Hepatocyte (in vitro differentiated cells): ENCODE measurements at regions not wholly inside any gene's neighbourhood (a gene's known extent, or its start where the extent isn't known, plus 50 kb on each side); places are given as distances from the start of the nearest gene placed in this dataset.
A peak's percentile ranks its signal among the peaks of the same experiment; 100 is the strongest.

ENCODE experiments used
- DNase-seq: peaks from one replicate; pipeline ENCODE4 v3.0.0-alpha.2; 2016; ENCODE audit warnings: low spot score
- H2AFZ ChIP-seq: fragments of 200-600 bp; sonication (generic); 2 replicates; pipeline ENCODE4 v1.6.0; 2016; ENCODE audit warnings: antibody characterized with exemption, mild to moderate bottlenecking
- H3K27ac ChIP-seq: fragments of 200-600 bp; sonication (generic); 2 replicates; pipeline ENCODE4 v1.5.1; 2016; ENCODE audit warnings: mild to moderate bottlenecking
- H3K27me3 ChIP-seq: fragments of 200-600 bp; sonication (generic); 2 replicates; pipeline ENCODE4 v1.6.1; 2016
- H3K36me3 ChIP-seq: fragments of 200-600 bp; sonication (generic); replicated peaks from 2 replicates; pipeline ENCODE4 v1.5.1; 2016; ENCODE audit warnings: low read depth; ENCODE audit not compliant: insufficient read depth
- H3K4me1 ChIP-seq: fragments of 200-600 bp; sonication (generic); 2 replicates; pipeline ENCODE4 v1.5.1; 2016; ENCODE audit warnings: mild to moderate bottlenecking, moderate library complexity; ENCODE audit not compliant: insufficient read depth
- H3K4me2 ChIP-seq: fragments of 200-600 bp; sonication (generic); 2 replicates; pipeline ENCODE4 v1.6.0; 2016
- H3K4me3 ChIP-seq: fragments of 200-600 bp; sonication (generic); 2 replicates; pipeline ENCODE4 v1.5.1; 2016; ENCODE audit warnings: mild to moderate bottlenecking
- H3K79me2 ChIP-seq: fragments of 200-600 bp; sonication (generic); 2 replicates; pipeline ENCODE4 v1.6.0; 2017; ENCODE audit warnings: mild to moderate bottlenecking
- H3K9me2 ChIP-seq: fragments of 200-600 bp; sonication (generic); replicated peaks from 2 replicates; pipeline ENCODE4 v1.6.0; 2017; ENCODE audit warnings: mild to moderate bottlenecking; ENCODE audit not compliant: insufficient read depth
- H3K9me3 ChIP-seq: fragments of 200-600 bp; sonication (generic); 2 replicates; pipeline ENCODE4 v1.5.1; 2016; ENCODE audit warnings: low read depth, mild to moderate bottlenecking
- H4K20me1 ChIP-seq: fragments of 200-600 bp; sonication (generic); 2 replicates; pipeline ENCODE4 v1.6.0; 2016; ENCODE audit warnings: mild to moderate bottlenecking; ENCODE audit not compliant: insufficient read depth, poor library complexity, severe bottlenecking
- EZH2 ChIP-seq: fragments of 200-600 bp; sonication (generic); IDR thresholded peaks from 2 replicates; pipeline ENCODE4 v1.6.1; 2016; ENCODE audit warnings: antibody characterized with exemption, mild to moderate bottlenecking, borderline replicate concordance
- EZH2phosphoT487 ChIP-seq: fragments of 200-600 bp; sonication (generic); IDR thresholded peaks from one replicate; pipeline ENCODE4 v1.6.1; 2018; ENCODE audit warnings: antibody characterized with exemption, mild to moderate bottlenecking, low read depth, moderate library complexity; ENCODE audit not compliant: unreplicated experiment, severe bottlenecking
- WGBS: methylation state at CpG from one replicate; pipeline ENCODE4 v1.1.6; 2016; ENCODE audit warnings: low lambda C conversion rate; ENCODE audit errors: missing lambda C conversion rate; 5-methylcytosine and 5-hydroxymethylcytosine counted together
- TF ChIP-seq, protein P1 (sequence below): fragments of 200-600 bp; sonication (generic); IDR thresholded peaks from 2 replicates; pipeline ENCODE4 v1.5.1; 2016; ENCODE audit warnings: antibody characterized with exemption, mild to moderate bottlenecking; ENCODE audit not compliant: poor library complexity

DNA sequence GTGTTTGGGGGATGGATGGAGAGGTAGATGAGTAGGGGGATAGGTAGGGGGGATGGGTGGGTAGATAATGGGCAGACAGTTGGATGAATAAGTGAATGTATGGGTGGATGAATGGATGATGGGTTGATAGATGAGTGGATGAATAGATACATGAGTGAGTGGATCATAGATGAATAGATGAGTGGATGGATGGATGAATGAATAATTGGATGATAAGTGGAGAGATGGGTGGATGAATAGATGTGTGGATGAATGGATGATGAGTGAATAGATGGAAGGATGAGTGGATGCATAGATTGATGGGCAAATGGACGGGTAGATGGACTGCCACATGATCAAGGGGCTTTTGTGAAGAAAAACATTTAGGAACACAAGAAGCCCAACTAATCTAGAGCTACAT is 133.3 kb upstream of the F3 start:
- Histone ChIP-seq H3K9me3 (no peaks in the 10 kb centered on the region), H3K4me3 (no peak overlapping the region), H3K36me3 (no peaks in the 10 kb centered on the region), H3K4me1 (peaks cover 5% of the 10 kb centered on the region), H2AFZ (no peak overlapping the region), H4K20me1 (no peaks in the 10 kb centered on the region), H3K4me2 (no peak overlapping the region), H3K27me3 (no peaks in the 10 kb centered on the region), H3K9me2 (no peaks in the 10 kb centered on the region), H3K27ac (no peak overlapping the region), H3K79me2 (no peaks in the 10 kb centered on the region)
- WGBS = 96% methylated on average over 1 of the region's 1 CpG
- DNase-seq = no peak
- no peak for TF ChIP-seq EZH2
- TF ChIP-seq EZH2phosphoT487 = no peak
- TF ChIP-seq, protein P1, sequence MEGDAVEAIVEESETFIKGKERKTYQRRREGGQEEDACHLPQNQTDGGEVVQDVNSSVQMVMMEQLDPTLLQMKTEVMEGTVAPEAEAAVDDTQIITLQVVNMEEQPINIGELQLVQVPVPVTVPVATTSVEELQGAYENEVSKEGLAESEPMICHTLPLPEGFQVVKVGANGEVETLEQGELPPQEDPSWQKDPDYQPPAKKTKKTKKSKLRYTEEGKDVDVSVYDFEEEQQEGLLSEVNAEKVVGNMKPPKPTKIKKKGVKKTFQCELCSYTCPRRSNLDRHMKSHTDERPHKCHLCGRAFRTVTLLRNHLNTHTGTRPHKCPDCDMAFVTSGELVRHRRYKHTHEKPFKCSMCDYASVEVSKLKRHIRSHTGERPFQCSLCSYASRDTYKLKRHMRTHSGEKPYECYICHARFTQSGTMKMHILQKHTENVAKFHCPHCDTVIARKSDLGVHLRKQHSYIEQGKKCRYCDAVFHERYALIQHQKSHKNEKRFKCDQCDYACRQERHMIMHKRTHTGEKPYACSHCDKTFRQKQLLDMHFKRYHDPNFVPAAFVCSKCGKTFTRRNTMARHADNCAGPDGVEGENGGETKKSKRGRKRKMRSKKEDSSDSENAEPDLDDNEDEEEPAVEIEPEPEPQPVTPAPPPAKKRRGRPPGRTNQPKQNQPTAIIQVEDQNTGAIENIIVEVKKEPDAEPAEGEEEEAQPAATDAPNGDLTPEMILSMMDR = no peak

DNA sequence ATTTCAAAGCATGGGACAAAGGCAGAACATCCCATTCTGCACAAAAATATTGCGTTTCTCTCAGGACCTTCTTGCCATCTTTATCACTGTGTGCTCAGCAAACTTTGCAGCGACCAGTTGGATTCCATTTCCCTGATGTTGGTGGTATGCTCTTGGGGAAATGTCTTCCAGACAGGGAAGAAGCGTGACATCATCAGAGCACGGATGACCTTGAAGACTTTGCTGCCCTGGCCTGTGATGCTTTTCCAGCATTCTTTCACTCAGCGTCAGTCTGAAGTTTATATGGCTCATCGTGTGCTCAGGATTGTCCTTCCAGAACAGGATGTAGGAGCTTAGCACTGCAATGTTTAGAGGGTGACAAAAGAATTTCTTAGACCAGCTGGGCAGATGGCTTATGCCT is 131.4 kb upstream of the F3 start:
- H3K4me3 ChIP-seq = no peak overlapping the region
- H3K27ac ChIP-seq = peak overlapping the region; percentile 62
- no peak overlapping the region for H3K4me2 ChIP-seq
- H4K20me1 ChIP-seq = no peaks in the 10 kb centered on the region
- no peak overlapping the region for H2AFZ ChIP-seq
- no peaks in the 10 kb centered on the region for H3K9me3 ChIP-seq
- H3K9me2 ChIP-seq = no peaks in the 10 kb centered on the region
- peaks cover 11% of the 10 kb centered on the region for H3K4me1 ChIP-seq
- 65% methylated on average over 6 of the region's 6 CpGs for WGBS
- H3K27me3 ChIP-seq = no peaks in the 10 kb centered on the region
- no peak for TF ChIP-seq EZH2phosphoT487
- TF ChIP-seq EZH2 = no peak
- TF ChIP-seq, protein P1 = no peak
- no peaks in the 10 kb centered on the region for H3K36me3 ChIP-seq
- DNase-seq = peak; percentile 50
- H3K79me2 ChIP-seq = no peaks in the 10 kb centered on the region

DNA sequence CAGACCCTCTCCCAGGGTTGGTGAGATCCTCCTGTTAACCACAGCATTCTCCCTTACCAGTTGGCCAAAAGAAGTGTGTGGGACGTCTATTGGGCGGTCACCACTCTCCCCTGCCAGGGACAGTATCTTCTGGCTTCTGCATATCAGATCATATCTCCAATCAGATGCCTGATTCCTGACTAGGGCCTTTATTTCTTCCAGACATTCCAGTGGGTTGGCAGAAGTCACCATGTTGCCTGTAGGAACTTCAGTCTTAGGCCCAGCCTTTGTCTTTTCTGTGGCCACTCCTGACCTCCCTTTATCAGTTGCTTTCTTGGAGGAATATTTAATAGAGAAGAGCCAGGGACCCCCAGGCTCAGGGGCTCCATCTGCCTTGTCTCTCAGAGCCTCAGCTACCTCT is 130.4 kb upstream of the F3 start:
- no peaks in the 10 kb centered on the region for H3K9me2 ChIP-seq
- H3K79me2 ChIP-seq = no peaks in the 10 kb centered on the region
- no peak overlapping the region for H3K4me3 ChIP-seq
- no peaks in the 10 kb centered on the region for H4K20me1 ChIP-seq
- H3K27me3 ChIP-seq = no peaks in the 10 kb centered on the region
- DNase-seq = no peak
- H3K27ac ChIP-seq = peak overlapping the region; percentile 50
- H3K4me2 ChIP-seq = no peak overlapping the region
- no peak for TF ChIP-seq EZH2phosphoT487
- TF ChIP-seq, protein P1 = no peak
- TF ChIP-seq EZH2 = no peak
- WGBS = 97% methylated on average over 2 of the region's 2 CpGs
- no peaks in the 10 kb centered on the region for H3K36me3 ChIP-seq
- no peak overlapping the region for H2AFZ ChIP-seq
- H3K4me1 ChIP-seq = peaks cover 9% of the 10 kb centered on the region
- H3K9me3 ChIP-seq = no peaks in the 10 kb centered on the region

DNA sequence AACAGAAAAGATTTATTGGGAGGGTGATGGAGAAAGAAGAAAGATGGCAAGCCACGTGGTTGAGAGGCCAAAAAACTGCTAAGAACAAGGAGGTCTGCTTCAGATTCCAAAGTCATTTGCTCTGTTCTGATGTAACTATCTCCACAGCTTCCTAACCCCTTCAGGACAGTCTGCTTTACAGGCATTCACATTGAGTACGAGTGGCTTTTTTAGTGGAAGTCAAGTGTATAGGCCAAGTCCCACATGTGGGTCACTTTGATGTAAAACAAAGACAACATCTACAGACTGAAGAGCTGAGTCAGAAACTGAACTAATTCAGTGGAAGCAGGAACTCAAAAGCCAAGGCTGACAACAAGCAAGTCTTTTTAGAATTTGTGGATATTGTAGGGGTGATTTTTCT is 128.7 kb upstream of the F3 start:
- Histone ChIP-seq H3K9me3 (no peaks in the 10 kb centered on the region), H3K9me2 (no peaks in the 10 kb centered on the region), H3K27ac (peak overlapping the region; percentile 26), H3K36me3 (no peaks in the 10 kb centered on the region), H3K4me1 (peaks cover 6% of the 10 kb centered on the region), H2AFZ (no peak overlapping the region), H4K20me1 (no peaks in the 10 kb centered on the region), H3K27me3 (no peaks in the 10 kb centered on the region), H3K4me3 (no peak overlapping the region), H3K79me2 (no peaks in the 10 kb centered on the region), H3K4me2 (no peak overlapping the region)
- 87% methylated on average over 2 of the region's 2 CpGs for WGBS
- no peak for DNase-seq
- TF ChIP-seq, protein P1 = no peak
- TF ChIP-seq EZH2phosphoT487 (no peak), EZH2 (no peak)
